Mammary epithelial cell (primary cell): ENCODE measurements at regions not wholly inside any gene's neighbourhood (a gene's known extent, or its start where the extent isn't known, plus 50 kb on each side); places are given as distances from the start of the nearest gene placed in this dataset.

Experiments
- EZH2 ChIP-seq: IDR thresholded peaks from 2 replicates; pipeline ENCODE4 v1.6.1; 2012; ENCODE audit warnings: low read length, inconsistent platforms, borderline replicate concordance
- TF ChIP-seq, protein P1 (sequence below), 2 donors: IDR thresholded peaks in 1 of 2; conservative IDR thresholded peaks in 1 of 2; 2 replicates each; pipeline ENCODE4 v1.5.1; 2011 to 2012; ENCODE audit warnings: inconsistent platforms in 2 of 2, low read length in 2 of 2, mild to moderate bottlenecking in 2 of 2, control low read depth in 1 of 2, low read depth in 1 of 2; ENCODE audit not compliant: insufficient read depth in 1 of 2; ENCODE audit errors: extremely low read depth in 1 of 2

DNA sequence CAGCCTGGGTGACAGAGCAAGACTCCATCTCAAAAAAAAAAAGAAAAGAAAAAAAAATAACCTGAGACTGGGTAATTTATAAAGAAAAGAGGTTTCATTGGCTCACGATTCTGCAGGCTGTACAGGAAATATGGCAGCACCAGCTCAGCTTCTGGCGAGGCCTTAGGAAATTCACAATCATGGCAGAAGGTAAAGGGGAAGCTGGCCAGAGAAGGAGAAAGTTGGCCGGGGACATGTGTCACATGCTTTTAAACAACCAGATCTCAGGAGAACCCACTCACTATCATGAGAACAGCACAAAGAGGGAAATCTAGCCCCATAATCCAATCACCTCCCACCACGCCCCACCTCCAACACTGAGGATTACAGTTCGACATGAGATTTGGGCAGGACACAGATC lies 125.3 kb downstream of the DISP1 start:
- TF ChIP-seq, protein P1, sequence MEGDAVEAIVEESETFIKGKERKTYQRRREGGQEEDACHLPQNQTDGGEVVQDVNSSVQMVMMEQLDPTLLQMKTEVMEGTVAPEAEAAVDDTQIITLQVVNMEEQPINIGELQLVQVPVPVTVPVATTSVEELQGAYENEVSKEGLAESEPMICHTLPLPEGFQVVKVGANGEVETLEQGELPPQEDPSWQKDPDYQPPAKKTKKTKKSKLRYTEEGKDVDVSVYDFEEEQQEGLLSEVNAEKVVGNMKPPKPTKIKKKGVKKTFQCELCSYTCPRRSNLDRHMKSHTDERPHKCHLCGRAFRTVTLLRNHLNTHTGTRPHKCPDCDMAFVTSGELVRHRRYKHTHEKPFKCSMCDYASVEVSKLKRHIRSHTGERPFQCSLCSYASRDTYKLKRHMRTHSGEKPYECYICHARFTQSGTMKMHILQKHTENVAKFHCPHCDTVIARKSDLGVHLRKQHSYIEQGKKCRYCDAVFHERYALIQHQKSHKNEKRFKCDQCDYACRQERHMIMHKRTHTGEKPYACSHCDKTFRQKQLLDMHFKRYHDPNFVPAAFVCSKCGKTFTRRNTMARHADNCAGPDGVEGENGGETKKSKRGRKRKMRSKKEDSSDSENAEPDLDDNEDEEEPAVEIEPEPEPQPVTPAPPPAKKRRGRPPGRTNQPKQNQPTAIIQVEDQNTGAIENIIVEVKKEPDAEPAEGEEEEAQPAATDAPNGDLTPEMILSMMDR (conservative IDR thresholded peaks at IDR 0.05 in 1 of 2, IDR thresholded peaks at IDR 0.05 in 1 of 2; ENCODE audit: extremely low read depth in 1 of 2, insufficient read depth in 1 of 2, low read depth in 1 of 2, low read length in 2 of 2): no peak
- no peak for TF ChIP-seq EZH2
